HG03025 (cell line): ENCODE measurements at regions not wholly inside any gene's neighbourhood (a gene's known extent, or its start where the extent isn't known, plus 50 kb on each side); places are given as distances from the start of the nearest gene placed in this dataset.

Experiments used
- ATAC-seq: cut with Tn5 transposase; IDR thresholded peaks from one replicate; pipeline ENCODE4 v1.9.1; 2021; ENCODE audit warnings: mild to moderate bottlenecking, moderate library complexity; ENCODE audit not compliant: unreplicated experiment, low FRiP score

DNA sequence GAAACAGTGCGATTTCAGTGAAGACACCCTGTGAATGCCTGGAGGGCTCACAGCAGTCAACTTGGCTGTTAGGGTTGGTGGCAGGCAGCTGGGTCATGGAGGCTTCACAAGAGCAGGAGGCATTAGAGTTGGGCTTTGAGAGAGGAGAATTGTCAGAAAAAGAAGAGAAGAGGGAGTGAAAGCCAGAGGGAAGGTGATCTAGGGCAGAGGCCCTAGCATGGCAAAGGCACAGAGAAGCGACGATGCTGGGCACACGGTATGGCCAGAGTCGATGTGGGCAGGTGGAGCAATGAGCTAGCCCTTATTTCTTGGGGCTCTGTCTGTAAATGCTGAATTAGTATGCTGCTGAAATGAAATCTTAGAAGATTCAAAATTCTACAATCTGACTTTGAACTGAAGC is 52.6 kb upstream of the OLFM4 start:
- no peak for ATAC-seq

DNA sequence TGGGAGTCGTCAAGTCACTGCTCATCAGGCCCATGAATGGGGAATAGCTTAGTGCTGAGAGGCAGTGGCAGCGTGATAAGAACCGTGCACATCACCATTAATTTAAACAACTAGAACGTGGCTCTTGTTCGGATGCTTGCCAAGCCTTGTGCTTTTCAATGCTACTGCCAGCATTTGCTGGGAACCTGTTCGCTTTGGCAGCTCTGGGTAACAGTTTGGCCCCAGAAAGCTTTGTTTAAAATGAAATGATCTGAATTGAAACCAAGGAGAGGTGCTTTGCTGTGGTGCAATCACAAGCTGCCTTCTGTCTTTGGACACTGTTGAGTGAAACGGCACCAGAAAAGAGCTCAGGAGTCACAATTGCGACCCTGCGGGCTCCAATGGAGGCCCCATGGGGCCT is 53.5 kb upstream of the OLFM4 start:
- no peak for ATAC-seq

DNA sequence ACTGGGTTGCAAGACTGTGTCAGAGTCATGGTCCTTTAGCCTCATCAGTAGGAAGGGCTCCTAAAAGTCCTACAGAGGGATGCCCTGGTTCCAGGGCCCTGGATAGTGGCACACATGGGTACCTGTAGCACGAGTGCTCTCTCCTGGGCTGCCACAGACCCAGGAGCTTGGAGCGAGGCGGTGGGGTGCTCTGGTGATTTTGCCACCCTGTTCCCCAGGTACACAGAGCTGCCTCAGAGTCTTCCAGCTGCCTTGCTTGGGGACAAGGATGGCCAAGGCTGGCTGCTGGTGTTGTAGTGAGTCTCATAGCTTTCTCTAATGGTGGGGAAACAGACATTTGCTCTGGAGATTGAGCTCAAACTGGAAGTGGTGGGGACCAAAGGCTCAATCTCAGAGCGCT is 53.9 kb upstream of the OLFM4 start:
- no peak for ATAC-seq

DNA sequence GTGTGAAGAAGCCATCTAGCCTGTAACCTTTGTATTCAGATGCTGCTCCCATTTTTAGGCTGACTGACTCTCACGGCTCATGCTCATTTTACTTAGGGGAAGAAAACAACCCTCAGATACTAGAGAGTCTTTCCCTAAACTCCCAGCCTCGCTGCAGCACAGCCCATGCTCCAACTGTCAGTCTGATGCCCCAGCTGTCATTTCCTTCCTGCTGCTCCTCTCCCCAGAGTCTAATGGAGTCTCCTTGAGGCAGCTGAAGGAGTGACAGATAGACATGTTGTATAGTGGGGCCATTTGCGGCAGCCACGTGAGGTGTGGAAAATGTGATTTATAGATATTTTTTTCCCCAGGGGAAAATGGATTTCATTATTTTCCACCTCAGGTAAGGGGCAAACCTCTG is 59.2 kb upstream of the OLFM4 start:
- no peak for ATAC-seq

DNA sequence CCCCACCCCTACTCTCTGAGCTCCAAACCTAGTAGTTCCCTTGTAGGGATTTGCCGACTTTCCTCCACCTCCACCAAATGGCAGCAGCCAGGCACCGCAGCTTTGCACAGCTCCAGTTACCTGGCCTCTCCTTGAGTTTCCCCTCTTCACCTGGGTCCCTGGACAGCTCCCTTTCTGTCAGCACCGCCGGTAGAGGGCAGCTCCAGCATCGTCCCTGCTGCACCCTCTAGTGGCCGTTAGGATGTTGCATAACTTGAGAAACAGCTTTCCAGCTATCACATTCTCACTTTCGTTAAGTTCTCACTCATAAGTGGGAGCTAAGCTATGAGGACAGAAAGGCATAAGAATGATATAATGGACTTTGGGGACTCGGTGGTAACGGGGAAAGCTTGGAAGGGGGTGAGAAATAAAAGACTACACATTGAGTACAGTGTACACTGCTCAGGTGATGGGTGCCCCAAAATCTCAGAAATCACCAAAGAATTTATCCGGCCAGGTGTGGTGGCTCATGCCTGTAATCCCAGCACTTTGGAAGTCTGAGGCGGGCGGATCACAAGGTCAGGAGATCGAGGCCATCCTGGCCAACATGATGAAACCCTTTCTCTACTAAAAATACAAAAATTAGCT is 60.4 kb upstream of the OLFM4 start:
- peak; percentile 97 for ATAC-seq

DNA sequence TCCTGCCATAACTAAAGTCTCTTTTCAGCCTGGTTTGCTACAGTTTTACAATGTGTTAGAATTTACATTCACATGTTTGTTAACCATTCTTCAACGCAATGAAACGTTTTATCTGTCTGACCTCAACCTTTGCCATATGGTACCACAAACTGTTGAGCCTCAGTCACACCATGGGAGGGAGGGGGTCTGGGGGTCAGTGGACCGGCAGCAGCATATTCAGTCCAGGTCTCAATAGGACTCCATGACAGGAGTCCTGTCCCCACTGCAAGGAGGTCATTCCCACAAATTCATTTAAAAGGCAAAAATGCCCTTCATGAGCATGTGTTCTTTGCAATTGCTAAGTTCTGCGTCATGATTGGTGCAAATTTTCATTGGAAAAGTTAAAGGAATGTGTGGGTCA is 66.6 kb upstream of the OLFM4 start:
- no peak for ATAC-seq

DNA sequence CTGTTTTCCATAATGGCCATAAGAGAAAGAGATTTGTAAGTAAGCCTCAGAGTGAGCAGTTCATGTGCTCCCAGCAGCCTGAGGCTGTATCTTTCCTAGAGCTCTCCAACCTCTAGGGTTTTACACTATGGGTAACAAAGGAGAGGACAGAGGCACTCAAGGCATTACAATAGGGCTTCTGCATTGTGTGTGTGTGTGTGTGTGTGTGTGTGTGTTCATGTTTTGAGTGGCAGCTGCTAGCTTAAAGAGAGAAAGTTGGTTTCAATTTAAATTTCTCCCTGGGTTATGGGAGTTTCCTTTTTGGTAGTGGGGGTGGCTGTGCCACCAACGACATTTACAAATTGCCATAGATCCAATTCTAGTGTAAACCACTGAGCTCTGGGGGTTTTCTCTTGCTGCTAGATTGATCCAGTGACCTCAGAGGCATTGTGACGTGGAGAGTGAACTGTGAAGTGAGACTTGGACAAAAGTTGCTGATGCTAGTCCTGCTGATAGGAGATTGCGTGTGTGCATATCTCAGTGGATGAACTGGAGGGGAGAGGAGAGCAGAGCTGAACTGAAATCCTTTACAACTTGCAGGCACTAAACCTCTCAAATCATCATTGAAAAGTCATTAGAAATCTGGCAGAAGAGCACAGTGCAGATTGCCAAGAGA is 67.2 kb upstream of the OLFM4 start:
- ATAC-seq, result no peak

DNA sequence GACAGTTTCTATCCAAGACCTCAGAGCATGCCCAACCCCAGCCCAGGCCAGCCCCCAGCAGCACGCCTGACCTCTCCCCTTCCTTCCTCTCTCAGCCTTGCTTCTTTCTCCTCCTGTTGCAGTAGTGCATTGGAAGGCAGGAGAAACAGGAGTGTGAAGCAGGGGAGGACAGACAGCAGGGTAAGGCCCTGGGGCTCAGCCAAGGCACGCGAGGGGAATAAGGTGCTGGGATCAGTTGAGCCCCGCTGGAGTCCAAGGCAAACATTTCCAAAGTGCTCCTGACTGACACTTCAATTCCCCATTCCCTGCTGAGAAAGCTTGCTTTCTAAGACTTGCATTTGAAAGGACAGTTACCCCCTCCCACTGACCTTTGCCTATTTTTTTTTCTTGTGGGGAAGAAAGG is 73.1 kb upstream of the OLFM4 start:
- no peak for ATAC-seq

DNA sequence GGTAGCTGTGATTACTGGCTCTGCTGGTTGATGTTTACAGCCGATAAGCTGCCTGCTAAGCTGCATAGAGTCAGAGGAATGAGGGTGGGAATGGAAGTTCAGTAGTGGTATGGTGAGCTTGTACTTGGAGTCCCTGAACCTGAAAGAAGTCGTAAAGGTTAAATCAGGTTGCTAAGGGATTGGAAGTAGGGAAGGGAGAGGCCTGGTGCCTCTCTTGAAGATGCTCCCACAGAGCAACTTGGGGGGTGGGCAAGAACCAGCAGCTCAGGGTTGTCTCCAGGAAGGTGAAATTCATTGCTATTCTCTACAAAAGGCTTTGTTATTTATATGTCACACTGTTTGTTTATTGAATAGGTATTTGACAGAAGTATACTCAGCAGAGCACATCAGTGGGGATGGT is 73.8 kb upstream of the OLFM4 start:
- ATAC-seq, result no peak

DNA sequence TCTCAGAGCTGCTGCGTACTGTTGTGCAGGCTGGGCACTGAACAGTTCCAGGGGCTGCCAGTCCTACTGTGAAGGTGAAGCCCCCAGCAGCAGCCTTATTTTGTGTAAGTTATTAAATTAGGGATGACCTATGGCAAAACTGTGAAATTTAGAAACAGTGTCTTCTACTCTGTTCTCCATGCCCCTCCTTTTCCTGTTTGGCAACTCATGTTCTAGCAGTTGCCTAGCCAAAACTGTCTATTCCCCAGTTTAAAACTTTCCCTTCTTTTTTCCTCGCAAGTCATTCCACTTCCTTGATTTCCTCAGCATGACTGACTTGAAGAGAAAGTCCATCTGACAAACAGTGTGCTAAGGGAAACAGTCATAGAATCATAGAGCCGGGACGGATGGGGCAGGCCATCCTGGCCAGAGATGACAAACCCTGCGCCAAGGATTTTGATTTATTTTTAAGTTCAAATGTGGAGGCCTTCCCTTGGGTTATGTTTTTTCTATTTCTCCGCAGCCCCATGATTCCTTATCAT is 78.1 kb upstream of the OLFM4 start:
- ATAC-seq, result no peak

DNA sequence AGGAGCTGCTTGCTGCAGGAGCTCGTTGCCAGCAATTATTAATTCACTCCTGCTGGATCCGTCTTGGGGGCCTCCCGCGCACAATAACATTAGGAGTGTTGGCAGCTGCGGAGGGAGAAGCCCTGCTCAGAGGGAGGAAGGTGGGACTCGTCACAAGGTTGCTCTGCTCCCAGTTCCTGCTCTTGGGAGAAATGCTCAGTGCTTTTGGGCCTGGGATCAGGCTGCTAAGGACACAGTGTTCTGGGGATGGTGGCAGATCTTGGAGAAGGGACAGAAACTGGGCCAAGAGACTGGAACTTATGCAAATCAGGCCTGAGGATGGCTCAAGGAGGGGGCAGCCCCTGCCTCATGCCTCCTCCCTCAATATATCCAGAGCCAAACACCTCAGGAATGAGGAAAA is 78.9 kb upstream of the OLFM4 start:
- no peak for ATAC-seq

DNA sequence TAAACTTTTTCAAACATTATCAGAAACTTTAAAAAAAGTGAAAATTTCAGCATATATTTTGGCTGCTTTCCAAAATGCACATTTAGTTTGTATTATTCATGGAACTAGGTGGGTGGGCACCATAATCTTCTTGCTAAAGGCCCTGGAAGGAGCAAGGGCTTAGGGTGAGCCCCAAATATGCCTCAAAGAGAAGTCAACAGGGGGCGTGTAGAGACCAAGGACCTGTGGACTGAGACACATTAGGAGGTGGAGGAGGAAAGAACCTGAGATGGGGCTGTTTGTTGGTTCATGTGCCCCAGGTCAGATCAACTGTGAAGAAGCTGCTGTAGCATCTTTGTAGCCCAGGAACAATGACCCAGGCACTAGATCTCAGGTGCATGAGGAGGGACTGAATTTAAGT is 79.6 kb upstream of the OLFM4 start:
- no peak for ATAC-seq

DNA sequence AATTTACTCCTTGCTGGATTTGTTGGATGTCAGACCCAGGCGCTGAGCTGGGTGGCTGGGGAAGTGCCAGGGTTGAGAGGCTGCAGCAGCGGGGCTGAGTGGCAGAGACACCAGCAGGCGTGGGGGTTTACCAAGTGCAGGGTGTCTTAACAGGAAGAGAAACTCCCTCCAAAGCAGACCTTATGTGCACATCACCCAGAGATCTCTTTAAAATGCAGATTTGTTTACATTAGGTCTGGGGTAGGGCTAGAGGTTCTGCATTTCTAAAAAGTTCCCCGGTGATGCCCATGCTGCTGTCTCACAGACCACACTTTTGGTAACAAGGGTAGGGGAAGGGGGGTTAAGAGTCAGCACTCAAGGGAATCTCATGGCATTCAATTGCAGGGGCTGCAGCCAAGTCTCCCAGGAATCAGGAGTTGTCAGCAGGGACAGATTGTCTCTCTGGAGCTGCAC is 80.7 kb upstream of the OLFM4 start:
- no peak for ATAC-seq

DNA sequence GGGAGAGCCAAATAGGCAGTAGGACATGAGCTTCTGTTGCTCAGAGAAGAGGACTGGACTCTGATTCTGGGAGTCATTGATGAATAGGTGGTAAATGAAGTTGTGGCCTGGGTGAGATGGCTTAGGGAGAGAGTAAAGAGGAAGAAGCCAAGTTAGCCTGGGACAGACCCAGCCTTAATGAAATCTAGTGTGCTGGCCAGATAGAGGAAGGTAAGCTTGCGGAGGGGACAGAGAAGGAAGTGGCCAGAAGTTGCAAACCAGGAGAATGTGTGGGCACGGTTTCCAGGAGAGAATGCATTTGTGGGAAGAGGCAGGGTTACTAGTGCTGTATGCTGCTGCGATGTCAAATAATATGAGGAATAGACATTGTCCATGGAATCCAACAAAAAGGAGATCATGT is 83.3 kb upstream of the OLFM4 start:
- no peak for ATAC-seq

DNA sequence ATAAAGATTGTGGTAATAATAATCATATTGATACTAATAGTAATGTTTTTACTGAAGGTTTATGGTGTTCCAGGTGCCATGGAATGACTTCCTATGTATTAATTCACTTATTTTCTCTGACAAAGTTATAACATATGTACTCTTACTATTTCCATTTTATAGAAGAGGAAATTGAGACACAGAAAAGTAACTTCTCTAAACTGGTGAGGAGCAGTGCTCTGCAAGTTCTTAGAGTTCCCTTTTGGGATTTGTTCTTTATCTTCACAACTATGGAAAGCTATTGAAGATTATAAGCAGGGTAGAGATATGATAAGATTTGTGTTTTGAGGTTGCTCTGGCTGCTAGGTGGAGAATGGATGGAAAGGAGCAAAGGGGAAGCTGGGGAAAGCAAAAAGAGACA is 83.9 kb upstream of the OLFM4 start:
- no peak for ATAC-seq

DNA sequence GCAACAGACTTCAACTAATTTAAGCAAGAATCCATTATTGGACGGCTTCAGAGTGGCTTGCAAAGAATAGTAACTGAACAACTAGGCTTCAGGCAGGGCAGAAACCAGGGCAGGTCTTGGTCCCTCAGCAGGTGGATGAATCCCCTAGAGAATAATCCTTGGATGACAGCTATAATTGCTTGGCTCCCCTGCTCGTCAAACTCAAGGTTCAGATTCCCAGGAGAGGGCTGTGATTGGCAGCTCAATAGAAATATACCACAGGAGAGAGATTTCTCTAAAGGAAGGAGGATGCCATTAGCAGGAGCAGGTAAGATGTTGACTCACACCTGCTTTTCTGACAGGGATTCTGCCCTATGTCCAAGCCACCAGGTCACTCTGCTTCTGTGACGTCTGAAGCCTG is 89.6 kb upstream of the PCDH8 start:
- no peak for ATAC-seq

DNA sequence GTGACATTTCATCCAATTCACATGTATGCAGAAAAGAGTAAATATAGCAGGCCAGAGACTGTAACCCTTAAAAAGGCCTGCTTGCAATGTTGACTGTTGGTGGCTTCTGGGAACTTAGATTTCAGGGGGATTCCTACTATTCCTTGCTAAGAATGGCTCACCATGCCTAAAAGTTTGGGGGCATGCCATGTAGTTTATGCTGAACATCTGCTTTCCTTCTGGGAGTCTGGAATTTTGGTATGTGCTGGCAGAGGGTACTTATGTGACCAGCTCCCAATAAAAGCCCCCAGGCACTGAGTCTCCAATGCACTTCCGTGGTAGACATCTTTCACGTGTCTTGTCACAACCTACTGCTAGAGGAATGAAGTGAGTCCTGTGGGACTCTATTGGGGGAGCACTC is 88.4 kb upstream of the PCDH8 start:
- ATAC-seq, result no peak

DNA sequence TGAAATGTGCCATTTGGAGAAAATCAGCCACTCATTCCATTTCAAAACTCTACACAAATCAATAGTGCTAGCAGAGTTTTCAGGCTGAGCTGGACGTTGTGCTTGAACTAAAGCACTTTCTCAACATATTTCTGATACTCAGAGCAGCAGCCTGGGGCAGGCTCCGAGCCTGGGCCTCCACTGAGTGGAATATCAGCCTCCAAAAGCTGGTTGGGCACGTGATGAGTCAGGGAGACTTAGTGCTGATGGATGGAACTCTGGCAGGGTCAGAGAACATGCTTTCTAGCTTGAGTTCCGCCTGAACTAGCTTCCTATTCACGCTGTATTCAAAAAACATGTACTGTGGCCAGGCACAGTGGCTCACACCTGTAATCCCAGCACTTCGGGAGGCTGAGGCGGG is 85.8 kb upstream of the PCDH8 start:
- ATAC-seq, result no peak

DNA sequence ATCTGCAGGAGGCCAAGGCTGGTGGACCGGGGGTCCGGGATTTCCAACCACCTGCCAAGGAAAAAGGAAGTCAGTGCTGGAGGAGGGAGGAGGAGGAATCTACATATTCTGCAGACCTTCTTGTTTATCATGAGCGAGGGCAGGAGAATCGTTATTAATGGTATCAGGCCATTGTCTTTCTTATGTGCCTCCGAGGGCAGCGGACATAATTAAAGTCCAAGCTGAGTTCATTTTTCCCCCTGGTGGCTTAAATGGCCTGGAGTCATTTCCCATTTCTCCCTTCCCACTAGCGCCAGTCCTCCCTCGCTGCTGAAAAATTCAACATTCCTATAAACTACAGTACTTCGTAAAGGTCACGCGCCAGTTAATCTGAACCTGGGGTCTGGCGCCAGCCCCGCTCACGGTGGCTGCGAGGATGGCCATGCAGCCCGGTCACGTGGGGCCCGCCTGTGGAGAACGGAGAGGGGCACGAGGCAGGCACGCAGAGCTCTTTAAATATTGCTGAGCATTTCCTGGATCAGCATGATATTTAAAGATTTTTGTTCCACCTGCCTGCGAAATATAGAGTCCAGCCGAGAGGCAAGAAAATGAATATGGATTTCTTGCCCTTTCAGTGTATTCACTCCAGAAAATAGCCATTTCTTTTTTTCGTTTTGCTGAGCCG is 85.2 kb upstream of the PCDH8 start:
- ATAC-seq, result no peak

DNA sequence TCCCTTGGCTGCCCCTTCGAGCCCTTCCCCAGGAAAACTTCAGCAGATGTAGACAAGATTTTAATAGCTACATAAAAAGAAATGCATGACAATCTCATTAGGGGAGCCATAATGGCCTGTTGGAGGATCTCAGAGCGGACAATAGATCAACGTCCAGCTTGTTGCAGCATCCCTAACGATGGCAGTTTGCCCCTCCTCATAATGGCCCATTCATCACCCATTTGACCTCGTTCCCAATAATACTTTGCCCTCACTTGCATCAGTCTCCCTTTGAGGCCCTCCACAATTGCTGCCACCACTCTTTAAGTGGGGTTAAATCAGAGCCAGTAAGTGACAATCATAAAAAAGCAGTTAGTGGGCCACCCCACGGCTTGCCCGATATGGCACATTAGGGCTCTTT is 84.7 kb upstream of the PCDH8 start:
- no peak for ATAC-seq

DNA sequence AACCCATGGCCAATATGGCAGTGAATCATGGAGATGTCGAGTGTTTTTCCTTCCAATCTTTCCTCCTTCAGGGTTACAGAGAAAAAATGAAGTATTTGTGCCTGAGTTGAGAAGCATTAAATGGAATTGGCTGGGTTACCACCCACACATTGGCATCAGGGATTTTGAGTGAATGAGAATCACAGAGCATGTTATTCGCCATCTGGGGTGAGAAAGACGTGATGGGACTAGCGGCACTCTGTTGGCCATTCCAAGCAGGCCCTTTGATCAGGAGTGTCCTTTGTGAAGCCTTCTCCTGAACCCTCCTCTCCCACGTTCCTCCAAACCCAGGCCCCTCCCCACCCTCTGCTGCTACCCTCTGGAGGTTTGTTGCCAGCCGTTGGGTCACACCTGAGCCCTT is 84.2 kb upstream of the PCDH8 start:
- ATAC-seq, result no peak
